DMS 273 treated with DMSO at 0.1 percent for 48 hours (cell line): ENCODE measurements at regions not wholly inside any gene's neighbourhood (a gene's known extent, or its start where the extent isn't known, plus 50 kb on each side); places are given as distances from the start of the nearest gene placed in this dataset.
"Not testable (repeated sequence)": the region's sequence is repeated elsewhere in the genome, so short reads cannot be mapped to it uniquely, and the experiment has no call there.

ENCODE experiments used
- DNase-seq: peaks from one replicate; lab custom pipeline; 2025; lab: John Stamatoyannopoulos, UW

DNA sequence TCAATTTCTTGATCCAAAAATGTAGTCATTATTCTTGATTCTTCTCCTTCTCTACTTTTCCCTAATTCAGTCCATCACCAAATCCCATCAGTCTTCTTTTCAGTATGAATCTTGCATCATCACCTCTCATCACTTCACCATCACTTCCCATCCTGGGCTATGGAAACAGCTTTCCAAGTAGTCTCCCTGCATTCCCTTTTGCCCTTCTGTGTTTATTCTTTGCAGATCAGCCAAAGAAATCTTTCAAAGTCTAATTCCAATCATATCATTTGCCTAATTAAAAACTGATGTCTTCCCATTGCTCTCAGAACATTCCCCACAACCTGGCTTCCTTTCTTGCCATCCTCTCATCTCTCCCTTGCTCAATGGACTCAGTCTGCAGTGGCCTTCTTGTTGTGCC is 201.7 kb upstream of the ADAMTS3 start:
- no peak for DNase-seq

DNA sequence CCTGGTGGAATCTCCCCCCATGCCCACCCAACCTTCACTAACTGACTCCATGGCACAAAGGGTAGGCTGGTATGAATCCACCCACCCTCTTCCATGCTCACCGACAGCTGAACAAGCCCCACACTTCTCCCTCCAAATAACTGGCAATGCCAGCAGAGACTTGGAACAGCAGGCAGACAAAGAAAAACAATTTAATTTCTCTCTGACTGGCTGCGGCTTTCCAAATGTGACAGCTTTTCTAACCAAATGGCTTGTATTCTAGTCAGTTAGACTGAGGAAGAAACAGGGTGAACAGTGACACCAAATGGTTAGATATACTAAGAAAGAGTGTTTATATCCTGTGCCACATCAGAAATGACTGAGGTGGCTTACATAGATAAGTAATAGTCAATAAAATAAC is 199.3 kb upstream of the ADAMTS3 start:
- DNase-seq: no peak

DNA sequence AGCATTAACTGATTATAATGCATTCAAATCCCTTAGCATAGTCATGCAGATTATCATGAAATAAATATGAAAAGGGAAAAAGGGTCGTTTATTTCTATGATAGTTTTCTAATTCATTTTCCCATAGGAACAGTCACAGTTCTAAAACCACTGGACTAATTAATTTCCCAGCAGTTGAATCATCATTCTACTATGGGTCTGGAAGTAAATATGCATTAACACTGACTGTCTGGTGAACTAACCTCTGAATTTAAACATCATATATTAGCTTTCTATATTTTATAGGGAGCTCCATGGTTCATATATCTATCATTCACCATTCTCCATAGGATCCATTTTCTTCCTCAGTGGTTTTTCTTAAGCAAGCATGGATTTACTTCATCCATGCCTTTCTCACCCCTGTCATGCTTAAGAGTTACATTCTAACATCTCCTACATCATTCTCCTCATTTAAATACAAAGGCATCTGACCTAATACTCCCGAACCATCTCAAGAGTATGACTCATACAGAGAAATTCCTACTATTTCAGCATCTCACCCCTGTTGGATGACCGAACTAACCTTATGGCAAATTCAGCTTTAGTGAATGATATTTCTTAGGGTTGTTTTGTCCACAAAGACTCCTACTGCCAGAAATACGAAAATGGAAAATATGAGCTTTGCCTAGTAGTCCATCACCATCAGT is 198.7 kb upstream of the ADAMTS3 start:
- no peak for DNase-seq

DNA sequence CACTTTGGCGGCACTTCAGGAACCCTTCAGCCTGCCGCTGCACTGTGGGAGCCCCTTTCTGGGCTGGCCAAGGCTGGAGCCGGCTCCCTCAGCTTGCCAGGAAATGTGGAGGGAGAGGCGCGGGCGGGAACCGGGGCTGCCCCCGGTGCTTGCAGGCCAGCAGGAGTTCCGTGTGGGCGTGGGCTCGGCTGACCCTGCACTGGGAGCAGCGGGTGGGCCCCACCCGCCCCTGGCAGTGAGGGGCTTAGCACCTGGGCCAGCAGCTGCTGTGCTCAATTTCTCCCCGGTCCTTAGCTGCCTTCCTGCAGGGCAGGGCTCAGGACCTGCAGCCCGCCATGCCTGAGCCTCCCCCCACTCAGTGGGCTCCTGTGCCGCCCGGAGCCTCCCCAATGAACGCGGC is 196.8 kb upstream of the ADAMTS3 start:
- DNase-seq: not testable (repeated sequence)

DNA sequence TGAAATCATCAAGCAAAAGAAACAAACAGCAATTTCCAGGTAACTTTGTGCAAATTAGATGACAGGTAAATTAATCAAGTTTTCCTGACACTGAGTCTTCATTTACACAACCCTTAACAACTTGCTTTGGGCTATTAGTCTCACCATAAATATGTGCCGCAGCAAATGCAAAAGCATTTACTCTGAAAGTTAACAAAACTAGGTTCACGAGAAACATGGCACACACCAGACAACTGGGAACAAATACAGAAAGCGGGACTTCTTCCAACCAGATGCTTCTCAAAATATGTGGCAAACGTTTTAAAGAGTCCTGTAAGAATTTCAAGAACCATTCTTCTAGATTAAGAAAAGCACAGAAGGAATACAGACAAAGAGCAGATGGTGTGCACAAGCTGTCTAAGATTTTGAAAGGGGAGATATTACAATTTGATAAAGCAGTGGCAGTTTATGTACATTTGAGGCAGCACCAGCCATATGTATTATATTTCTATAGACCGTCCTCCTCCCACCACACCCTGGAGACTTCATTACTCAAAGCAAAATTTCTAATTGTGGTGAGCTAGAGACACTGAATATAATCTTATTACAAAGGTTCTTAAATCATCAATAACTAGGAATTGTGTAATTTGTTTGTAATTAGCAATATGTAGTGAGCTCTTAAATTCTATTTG is 192.5 kb upstream of the ADAMTS3 start:
- DNase-seq: no peak

DNA sequence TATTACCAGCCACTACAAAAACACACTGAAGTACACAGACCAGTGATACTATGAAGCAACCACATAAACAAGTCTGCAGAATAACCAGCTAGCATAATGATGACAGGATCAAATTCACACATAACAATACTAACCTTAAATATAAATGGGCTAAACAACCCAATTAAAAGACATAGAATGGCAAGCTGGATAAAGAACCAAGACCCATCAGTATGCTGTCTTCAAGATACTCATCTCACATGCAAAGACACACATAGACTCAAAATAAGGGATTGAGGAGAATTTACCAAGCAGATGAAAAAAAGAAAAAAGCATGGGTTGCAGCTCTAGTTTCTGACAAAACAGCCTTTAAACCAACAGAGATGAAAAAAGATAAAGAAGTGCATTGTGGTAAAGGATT is 184.4 kb upstream of the ADAMTS3 start:
- DNase-seq: not testable (repeated sequence)

DNA sequence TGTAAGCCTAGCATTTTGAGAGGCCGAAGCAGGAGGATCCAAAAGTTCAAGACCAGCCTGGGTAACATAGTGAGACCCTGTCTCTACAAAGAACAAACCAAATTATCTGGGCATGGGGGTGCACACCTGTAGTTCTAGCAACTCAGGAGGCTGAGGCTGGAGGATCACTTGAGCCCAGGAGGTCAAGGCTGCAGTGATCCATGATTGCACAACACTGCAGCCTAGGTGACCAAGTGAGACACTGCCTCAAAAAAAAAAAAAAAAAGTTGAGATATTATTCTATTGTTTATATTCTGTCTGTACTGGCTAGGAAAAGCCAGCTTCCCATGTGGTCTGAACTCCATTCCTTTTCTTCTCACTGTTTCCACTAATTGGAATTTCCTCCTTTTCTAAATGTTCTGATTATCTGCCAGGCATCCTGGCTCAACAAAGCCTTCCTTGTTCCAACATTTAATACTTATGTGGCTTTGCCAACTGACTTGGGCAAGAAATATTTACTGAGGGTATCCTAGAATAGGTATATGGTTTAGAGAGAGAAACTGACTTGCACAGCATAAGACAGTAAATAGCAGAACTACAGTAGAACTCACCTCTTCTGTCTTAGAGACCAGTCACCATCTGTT is 175.2 kb upstream of the ADAMTS3 start:
- no peak for DNase-seq

DNA sequence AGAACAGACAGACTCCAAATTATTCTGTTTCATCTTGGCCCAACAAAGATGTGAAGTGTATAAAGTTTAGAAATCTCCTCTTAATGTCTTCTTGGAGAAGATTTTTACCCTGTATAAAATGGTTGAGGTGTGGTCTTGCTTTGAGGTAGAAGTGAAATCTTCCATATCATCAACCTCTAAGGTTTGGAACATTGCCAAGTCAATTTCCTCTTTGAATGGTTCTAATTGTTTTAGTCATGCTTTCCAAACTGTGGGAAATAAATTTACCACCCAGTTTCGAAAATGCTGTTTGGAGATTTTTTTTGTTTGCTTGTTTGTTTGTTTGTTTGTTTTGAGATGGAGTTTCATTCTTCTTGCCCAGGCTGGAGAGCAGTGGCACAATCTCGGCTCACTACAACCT is 174.1 kb upstream of the ADAMTS3 start:
- no peak for DNase-seq

- DNase-seq: no peak
These were observed 146.3 kb upstream of the ADAMTS3 start for GRCh38 chr4:72715299-72715698.

GRCh38 chr4:72714482-72715279 is 145.7 kb upstream of the ADAMTS3 start:
- DNase-seq: no peak

DNA sequence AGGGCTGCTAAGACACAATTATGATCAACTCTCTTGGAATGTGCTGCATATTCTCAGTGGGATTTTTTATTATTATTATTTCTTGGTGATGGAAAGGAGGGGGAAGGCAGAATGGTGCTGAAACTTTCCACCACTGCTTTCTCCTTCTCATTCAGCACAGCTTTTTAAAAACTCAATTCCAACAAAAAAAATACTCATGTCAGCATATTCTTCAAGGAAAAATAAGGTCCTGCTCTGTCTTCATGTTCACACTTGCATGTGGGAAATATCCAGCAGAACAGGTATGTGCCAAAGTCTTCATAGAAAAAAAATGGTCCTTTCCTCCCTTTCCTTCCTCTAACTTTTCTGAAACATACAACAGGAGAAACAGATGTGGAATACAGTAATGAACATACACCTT is 144.0 kb upstream of the ADAMTS3 start:
- no peak for DNase-seq

DNA sequence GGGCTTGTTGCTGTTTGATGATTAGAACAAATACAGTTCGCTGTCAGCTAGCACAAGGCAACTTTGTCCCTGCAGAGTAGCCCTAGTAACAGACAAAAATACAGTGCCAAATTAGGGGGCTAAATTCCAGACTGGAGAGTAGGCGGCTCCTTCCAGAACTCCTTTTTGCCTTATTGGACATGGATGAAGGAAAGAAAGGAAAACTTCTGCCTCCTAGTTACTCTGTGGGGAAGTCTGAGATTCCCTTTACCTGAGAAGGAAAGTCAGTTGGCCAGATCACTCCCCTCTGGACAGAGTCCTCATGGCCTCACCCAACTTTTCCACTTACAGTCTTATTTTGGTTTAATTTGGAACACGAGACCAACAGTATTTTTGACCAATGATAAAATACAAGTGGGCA is 140.5 kb upstream of the ADAMTS3 start:
- DNase-seq: no peak

DNA sequence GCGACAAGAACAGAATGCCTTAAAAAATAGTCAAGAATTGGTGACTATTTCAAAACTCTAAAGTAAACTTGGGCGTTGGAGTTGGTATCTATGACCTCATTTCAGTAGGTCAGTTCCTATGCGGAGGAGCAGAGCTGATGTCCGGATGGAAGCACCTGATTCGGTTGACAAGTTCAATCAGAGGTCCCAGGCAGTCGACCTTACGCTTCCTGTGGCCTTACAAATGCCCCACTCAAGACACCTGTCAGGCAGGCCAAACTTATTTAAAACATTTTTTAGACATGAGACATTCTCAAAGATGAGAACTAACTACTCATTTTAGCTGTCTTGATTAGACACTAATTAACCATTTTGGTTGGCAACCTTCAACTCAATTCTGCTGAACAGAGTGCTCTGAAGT is 137.7 kb upstream of the ADAMTS3 start:
- DNase-seq: no peak

DNA sequence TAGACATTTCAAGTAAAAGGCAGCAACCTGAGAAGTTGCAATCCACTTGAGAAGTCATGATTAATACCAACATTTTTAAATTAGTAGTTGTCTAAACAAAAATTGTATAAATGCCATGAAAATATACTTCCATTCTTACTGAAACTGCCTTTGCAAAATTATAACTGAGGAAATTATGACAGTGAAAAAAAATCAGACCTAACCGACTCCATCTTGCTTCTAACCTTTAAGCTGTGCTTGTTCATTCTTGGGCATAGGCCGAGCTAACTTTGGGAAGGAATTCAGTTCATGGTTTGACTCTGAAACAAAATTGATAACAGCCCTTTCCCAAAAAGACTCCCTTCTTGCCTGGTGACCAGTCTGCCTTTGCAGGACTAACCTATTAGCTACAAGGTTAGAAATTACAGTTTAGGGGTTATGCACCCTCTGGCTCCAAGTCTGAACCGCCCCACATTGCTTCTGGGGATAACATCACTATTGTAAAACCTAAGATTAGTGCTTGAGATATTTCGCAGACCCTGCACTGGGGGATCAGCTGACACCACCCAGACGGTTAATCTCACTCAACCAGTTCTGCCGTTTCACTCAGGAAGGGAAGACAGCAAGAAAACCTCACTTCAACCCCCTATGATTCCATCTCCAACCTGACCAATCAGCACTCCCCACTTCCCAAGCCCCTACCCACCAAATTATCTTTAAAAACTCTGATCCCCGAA is 136.1 kb upstream of the ADAMTS3 start:
- DNase-seq: not testable (repeated sequence)

DNA sequence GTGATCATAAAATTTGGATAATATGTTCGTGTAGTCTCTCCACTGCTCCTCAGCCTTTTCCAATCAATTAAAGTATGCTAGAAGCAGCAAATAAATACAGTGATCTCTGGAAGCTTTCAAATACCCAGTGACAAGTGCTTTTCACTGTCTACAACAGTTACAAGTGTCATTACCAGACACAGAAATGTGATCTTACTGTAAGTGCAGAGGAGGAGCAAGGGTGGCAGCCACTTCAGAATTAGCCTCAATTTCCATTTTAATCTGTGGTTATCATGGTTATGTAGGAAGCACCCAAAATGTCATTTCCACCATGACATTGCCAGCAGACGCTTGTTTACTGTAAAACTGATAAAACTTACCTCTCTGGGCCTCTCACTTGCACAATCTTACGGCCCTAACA is 133.9 kb upstream of the ADAMTS3 start:
- no peak for DNase-seq

- no peak for DNase-seq
These were observed 133.2 kb upstream of the ADAMTS3 start for GRCh38 chr4:72701987-72702819.

GRCh38 chr4:72690771-72691170 is 121.8 kb upstream of the ADAMTS3 start:
- DNase-seq: no peak

- DNase-seq: no peak
These were observed 120.9 kb upstream of the ADAMTS3 start for GRCh38 chr4:72689923-72690322.

DNA sequence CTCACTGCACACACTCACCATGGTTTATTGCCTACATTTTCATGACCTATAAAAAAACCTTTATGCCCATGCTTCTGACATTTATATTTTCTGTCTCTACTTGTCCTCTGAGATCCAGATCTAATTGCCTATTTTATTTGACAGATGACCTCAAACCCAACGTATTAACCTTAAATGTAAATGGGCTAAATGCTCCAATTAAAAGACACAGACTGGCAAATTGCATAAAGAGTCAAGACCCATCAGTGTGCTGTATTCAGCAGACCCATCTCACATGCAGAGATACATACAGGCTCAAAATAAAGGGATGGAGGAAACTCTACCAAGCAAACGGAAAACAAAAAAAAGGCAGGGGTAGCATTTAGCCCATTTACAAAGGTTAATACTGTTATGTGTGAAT is 117.4 kb upstream of the ADAMTS3 start:
- not testable (repeated sequence) for DNase-seq

- no peak for DNase-seq
These were observed 110.6 kb upstream of the ADAMTS3 start for GRCh38 chr4:72679666-72680065.

DNA sequence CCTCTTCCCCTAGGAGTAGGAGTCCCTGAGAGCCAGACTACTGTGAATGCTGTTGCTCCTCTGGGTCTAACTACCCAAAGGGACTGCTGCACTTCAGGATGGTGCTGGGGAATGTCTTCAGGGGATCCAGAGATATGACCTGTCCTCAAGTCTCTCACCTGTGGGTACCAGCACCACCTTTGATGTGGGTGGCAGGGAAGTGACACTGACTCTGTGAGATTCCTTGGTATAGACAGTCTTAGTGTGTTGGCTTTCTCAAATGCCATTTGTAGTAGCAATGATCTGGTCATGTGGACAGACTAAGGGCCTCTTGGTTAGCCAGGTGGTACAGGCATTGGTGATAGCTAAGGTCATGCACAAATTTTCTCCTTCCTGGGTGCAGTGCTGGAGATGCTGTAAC is 108.9 kb upstream of the ADAMTS3 start:
- DNase-seq: no peak
